HEK293 (cell line): ENCODE measurements at regions not wholly inside any gene's neighbourhood (a gene's known extent, or its start where the extent isn't known, plus 50 kb on each side); places are given as distances from the start of the nearest gene placed in this dataset.

Experiments
- GLIS1 ChIP-seq: fragments of 450-650 bp; formaldehyde crosslinking; IDR thresholded peaks from 2 replicates; pipeline ENCODE4 v1.5.1; 2016; ENCODE audit warnings: missing biosample characterization, missing genetic modification characterization
- TCF7L2 ChIP-seq: IDR thresholded peaks from 2 replicates; pipeline ENCODE4 v1.6.1; 2011; ENCODE audit warnings: low read depth, mild to moderate bottlenecking, inconsistent platforms, low read length, moderate library complexity, borderline replicate concordance
- ZNF138 ChIP-seq: fragments of 450-650 bp; formaldehyde crosslinking; IDR thresholded peaks from 2 replicates; pipeline ENCODE4 v1.5.1; 2016; ENCODE audit warnings: missing biosample characterization, missing genetic modification characterization, borderline replicate concordance
- TF ChIP-seq, protein P1 (sequence below): sonication (generic); formaldehyde crosslinking; IDR thresholded peaks from 2 replicates; pipeline ENCODE4 v1.8.1; 2022; ENCODE audit warnings: mild to moderate bottlenecking, moderate library complexity, missing genetic modification reagents
- TF ChIP-seq, protein P2 (sequence below): fragments of 450-650 bp; formaldehyde crosslinking; IDR thresholded peaks from 2 replicates; pipeline ENCODE4 v1.5.1; 2016; ENCODE audit warnings: missing biosample characterization, missing genetic modification characterization
- TF ChIP-seq, protein P3 (sequence below): fragments of 450-650 bp; formaldehyde crosslinking; IDR thresholded peaks from 2 replicates; pipeline ENCODE4 v1.5.1; 2016; ENCODE audit warnings: missing biosample characterization, missing genetic modification characterization

DNA sequence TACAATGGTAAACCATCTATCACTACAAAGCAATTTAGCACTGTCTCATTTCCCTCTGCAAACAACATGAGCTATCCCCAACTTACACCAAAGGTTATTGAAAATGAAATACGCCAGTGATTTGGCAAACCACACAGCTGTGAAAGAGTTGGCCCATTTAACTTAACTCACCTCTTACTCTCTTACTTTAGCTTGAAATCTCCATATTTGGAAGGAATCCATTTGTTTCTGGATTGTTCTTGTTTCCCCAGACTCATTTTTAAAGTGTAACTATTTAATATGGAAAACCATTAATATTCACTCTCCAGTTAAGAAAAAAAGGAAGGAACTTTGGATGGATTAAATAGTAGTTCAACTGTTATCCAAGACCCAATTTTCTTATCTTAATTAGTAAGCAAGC lies 93.7 kb upstream of the TRIB2 start:
- TF ChIP-seq, protein P1, sequence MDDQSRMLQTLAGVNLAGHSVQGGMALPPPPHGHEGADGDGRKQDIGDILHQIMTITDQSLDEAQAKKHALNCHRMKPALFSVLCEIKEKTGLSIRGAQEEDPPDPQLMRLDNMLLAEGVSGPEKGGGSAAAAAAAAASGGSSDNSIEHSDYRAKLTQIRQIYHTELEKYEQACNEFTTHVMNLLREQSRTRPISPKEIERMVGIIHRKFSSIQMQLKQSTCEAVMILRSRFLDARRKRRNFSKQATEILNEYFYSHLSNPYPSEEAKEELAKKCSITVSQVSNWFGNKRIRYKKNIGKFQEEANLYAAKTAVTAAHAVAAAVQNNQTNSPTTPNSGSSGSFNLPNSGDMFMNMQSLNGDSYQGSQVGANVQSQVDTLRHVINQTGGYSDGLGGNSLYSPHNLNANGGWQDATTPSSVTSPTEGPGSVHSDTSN (CRISPR knock-in tag): no peak
- no peak for TF ChIP-seq TCF7L2
- TF ChIP-seq, protein P2, sequence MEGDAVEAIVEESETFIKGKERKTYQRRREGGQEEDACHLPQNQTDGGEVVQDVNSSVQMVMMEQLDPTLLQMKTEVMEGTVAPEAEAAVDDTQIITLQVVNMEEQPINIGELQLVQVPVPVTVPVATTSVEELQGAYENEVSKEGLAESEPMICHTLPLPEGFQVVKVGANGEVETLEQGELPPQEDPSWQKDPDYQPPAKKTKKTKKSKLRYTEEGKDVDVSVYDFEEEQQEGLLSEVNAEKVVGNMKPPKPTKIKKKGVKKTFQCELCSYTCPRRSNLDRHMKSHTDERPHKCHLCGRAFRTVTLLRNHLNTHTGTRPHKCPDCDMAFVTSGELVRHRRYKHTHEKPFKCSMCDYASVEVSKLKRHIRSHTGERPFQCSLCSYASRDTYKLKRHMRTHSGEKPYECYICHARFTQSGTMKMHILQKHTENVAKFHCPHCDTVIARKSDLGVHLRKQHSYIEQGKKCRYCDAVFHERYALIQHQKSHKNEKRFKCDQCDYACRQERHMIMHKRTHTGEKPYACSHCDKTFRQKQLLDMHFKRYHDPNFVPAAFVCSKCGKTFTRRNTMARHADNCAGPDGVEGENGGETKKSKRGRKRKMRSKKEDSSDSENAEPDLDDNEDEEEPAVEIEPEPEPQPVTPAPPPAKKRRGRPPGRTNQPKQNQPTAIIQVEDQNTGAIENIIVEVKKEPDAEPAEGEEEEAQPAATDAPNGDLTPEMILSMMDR (tag by site-specific recombination): no peak
- no peak for TF ChIP-seq ZNF138 (tag by site-specific recombination)
- TF ChIP-seq, protein P3, sequence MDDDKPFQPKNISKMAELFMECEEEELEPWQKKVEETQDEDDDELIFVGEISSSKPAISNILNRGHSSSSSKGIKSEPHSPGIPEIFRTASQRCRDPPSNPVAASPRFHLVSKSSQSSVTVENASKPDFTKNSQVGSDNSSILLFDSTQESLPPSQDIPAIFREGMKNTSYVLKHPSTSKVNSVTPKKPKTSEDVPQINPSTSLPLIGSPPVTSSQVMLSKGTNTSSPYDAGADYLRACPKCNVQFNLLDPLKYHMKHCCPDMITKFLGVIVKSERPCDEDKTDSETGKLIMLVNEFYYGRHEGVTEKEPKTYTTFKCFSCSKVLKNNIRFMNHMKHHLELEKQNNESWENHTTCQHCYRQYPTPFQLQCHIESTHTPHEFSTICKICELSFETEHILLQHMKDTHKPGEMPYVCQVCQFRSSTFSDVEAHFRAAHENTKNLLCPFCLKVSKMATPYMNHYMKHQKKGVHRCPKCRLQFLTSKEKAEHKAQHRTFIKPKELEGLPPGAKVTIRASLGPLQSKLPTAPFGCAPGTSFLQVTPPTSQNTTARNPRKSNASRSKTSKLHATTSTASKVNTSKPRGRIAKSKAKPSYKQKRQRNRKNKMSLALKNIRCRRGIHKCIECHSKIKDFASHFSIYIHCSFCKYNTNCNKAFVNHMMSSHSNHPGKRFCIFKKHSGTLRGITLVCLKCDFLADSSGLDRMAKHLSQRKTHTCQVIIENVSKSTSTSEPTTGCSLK: no peak
- TF ChIP-seq GLIS1 (tag by site-specific recombination): no peak
